ENCODE measurements at regions not wholly inside any gene's neighbourhood (a gene's known extent, or its start where the extent isn't known, plus 50 kb on each side); places are given as distances from the start of the nearest gene placed in this dataset.

DNA sequence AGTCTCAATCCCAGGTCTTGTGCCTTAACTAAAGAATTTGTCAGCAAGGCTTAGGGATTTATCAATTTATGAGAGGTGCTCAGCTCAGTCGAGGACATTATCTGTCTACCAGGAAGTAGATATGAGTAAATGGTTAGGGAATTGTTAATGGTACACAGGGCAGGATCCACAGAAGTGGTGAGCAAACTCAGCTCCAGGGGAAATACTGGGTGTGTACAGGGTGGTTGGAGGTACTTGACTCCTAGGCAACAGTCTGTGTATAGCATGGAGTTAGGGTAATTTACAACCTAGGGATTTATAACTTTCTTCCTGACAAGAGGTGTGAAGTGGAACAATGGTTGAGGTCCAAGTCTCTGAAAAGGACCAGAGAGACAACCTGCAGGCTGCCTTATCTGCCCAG lies 123.4 kb upstream of the OR9Q1 start:
- no peaks in the 10 kb centered on the region for H3K4me1 ChIP-seq (ENCODE audit: control insufficient read depth in 4 of 4, insufficient read depth in 4 of 4, low read length in 3 of 4)

DNA sequence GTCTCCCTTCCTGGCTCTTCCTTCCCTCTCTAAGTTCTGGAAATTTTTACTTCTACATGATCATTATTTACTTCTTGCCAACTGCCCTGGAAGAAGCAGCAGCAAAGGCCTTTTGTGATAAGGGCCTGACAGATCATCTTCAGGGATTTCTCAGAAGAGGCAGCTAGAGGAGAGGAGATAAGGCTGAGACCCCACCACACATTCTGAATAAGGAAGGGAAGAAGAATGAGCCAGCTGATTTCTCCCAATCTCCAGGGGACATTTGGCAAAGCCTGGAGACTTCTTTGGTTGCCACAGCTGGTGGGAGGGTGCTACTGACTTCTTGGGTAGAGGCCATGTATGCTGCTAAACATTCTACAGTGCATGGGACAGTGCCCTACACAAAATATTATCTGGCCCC lies 122.4 kb upstream of the OR9Q1 start:
- H3K36me3 ChIP-seq (ENCODE audit: control insufficient read depth in 4 of 4, insufficient read depth in 3 of 4, low read depth in 1 of 4, low read length in 3 of 4) = no peaks in the 10 kb centered on the region
- no peak for DNase-seq (ENCODE audit: low spot score)
- no peak overlapping the region for H3K9ac ChIP-seq (ENCODE audit: low read depth in 1 of 2, low read length in 2 of 2)
- H3K27me3 ChIP-seq (ENCODE audit: control insufficient read depth in 4 of 4, insufficient read depth in 4 of 4, low read length in 3 of 4) = peaks cover 0 to 2% (median 0%) of the 10 kb centered on the region in 4 donors
- no peak overlapping the region for H3K4me3 ChIP-seq (ENCODE audit: low read depth in 1 of 3, low read length in 3 of 3)
- H3K9me3 ChIP-seq (ENCODE audit: control insufficient read depth in 4 of 4, low read length in 3 of 4) = peaks cover 0 to 3% (median under 1%) of the 10 kb centered on the region in 4 donors
- H3K27ac ChIP-seq (ENCODE audit: low read depth in 1 of 2, low read length in 2 of 2) = no peak overlapping the region
- no peaks in the 10 kb centered on the region for H3K4me1 ChIP-seq (ENCODE audit: control insufficient read depth in 4 of 4, insufficient read depth in 4 of 4, low read length in 3 of 4)
- TF ChIP-seq FOXA1 (IDR thresholded peaks at IDR 0.05) = no peak
- TF ChIP-seq, protein P1, sequence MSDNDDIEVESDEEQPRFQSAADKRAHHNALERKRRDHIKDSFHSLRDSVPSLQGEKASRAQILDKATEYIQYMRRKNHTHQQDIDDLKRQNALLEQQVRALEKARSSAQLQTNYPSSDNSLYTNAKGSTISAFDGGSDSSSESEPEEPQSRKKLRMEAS (IDR thresholded peaks at IDR 0.05) = no peak
- TF ChIP-seq JUND (IDR thresholded peaks at IDR 0.05) = no peak
- TF ChIP-seq EGR1 (IDR thresholded peaks at IDR 0.05; ENCODE audit: low read depth in 2 of 2) = no peak
- TF ChIP-seq, protein P2, sequence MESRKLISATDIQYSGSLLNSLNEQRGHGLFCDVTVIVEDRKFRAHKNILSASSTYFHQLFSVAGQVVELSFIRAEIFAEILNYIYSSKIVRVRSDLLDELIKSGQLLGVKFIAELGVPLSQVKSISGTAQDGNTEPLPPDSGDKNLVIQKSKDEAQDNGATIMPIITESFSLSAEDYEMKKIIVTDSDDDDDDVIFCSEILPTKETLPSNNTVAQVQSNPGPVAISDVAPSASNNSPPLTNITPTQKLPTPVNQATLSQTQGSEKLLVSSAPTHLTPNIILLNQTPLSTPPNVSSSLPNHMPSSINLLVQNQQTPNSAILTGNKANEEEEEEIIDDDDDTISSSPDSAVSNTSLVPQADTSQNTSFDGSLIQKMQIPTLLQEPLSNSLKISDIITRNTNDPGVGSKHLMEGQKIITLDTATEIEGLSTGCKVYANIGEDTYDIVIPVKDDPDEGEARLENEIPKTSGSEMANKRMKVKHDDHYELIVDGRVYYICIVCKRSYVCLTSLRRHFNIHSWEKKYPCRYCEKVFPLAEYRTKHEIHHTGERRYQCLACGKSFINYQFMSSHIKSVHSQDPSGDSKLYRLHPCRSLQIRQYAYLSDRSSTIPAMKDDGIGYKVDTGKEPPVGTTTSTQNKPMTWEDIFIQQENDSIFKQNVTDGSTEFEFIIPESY (IDR thresholded peaks at IDR 0.05) = no peak

More for the DNA sequence above, 123.4 kb upstream of the OR9Q1 start:
- Histone ChIP-seq H3K27me3 (ENCODE audit: control insufficient read depth in 4 of 4, insufficient read depth in 4 of 4, low read length in 3 of 4) (peaks cover 0 to 2% (median 0%) of the 10 kb centered on the region in 4 donors), H3K27ac (ENCODE audit: low read depth in 1 of 2, low read length in 2 of 2) (no peak overlapping the region), H3K9me3 (ENCODE audit: control insufficient read depth in 4 of 4, low read length in 3 of 4) (peaks cover 0 to 4% (median 2%) of the 10 kb centered on the region in 4 donors), H3K4me3 (ENCODE audit: low read depth in 1 of 3, low read length in 3 of 3) (no peak overlapping the region), H3K36me3 (ENCODE audit: control insufficient read depth in 4 of 4, insufficient read depth in 3 of 4, low read depth in 1 of 4, low read length in 3 of 4) (no peaks in the 10 kb centered on the region), H3K9ac (ENCODE audit: low read depth in 1 of 2, low read length in 2 of 2) (no peak overlapping the region)
- WGBS = 38% methylated on average over 1 of the region's 1 CpG
- TF ChIP-seq SP1 (IDR thresholded peaks at IDR 0.05) (no peak), HNF4A (conservative IDR thresholded peaks at IDR 0.05) (no peak), GABPA (IDR thresholded peaks at IDR 0.05 in 1 of 2, conservative IDR thresholded peaks at IDR 0.05 in 1 of 2) (no peak), RAD21 (IDR thresholded peaks at IDR 0.05) (no peak), HNF4G (IDR thresholded peaks at IDR 0.05) (no peak), RXRA (IDR thresholded peaks at IDR 0.05) (no peak), TAF1 (conservative IDR thresholded peaks at IDR 0.05) (no peak), FOXA1 (IDR thresholded peaks at IDR 0.05) (no peak), NR2F2 (IDR thresholded peaks at IDR 0.05) (no peak), YY1 (IDR thresholded peaks at IDR 0.05) (no peak), FOXA2 (IDR thresholded peaks at IDR 0.05) (no peak), EGR1 (IDR thresholded peaks at IDR 0.05; ENCODE audit: low read depth in 2 of 2) (no peak), JUND (IDR thresholded peaks at IDR 0.05) (no peak)
- TF ChIP-seq, protein P2 (IDR thresholded peaks at IDR 0.05) = no peak
- TF ChIP-seq, protein P3, sequence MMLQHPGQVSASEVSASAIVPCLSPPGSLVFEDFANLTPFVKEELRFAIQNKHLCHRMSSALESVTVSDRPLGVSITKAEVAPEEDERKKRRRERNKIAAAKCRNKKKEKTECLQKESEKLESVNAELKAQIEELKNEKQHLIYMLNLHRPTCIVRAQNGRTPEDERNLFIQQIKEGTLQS (IDR thresholded peaks at IDR 0.05) = no peak
- TF ChIP-seq, protein P4, sequence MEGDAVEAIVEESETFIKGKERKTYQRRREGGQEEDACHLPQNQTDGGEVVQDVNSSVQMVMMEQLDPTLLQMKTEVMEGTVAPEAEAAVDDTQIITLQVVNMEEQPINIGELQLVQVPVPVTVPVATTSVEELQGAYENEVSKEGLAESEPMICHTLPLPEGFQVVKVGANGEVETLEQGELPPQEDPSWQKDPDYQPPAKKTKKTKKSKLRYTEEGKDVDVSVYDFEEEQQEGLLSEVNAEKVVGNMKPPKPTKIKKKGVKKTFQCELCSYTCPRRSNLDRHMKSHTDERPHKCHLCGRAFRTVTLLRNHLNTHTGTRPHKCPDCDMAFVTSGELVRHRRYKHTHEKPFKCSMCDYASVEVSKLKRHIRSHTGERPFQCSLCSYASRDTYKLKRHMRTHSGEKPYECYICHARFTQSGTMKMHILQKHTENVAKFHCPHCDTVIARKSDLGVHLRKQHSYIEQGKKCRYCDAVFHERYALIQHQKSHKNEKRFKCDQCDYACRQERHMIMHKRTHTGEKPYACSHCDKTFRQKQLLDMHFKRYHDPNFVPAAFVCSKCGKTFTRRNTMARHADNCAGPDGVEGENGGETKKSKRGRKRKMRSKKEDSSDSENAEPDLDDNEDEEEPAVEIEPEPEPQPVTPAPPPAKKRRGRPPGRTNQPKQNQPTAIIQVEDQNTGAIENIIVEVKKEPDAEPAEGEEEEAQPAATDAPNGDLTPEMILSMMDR (IDR thresholded peaks at IDR 0.05; ENCODE audit: low read depth, low read length, missing input control) = no peak
- TF ChIP-seq, protein P1 (IDR thresholded peaks at IDR 0.05) = no peak
- TF ChIP-seq, protein P5, sequence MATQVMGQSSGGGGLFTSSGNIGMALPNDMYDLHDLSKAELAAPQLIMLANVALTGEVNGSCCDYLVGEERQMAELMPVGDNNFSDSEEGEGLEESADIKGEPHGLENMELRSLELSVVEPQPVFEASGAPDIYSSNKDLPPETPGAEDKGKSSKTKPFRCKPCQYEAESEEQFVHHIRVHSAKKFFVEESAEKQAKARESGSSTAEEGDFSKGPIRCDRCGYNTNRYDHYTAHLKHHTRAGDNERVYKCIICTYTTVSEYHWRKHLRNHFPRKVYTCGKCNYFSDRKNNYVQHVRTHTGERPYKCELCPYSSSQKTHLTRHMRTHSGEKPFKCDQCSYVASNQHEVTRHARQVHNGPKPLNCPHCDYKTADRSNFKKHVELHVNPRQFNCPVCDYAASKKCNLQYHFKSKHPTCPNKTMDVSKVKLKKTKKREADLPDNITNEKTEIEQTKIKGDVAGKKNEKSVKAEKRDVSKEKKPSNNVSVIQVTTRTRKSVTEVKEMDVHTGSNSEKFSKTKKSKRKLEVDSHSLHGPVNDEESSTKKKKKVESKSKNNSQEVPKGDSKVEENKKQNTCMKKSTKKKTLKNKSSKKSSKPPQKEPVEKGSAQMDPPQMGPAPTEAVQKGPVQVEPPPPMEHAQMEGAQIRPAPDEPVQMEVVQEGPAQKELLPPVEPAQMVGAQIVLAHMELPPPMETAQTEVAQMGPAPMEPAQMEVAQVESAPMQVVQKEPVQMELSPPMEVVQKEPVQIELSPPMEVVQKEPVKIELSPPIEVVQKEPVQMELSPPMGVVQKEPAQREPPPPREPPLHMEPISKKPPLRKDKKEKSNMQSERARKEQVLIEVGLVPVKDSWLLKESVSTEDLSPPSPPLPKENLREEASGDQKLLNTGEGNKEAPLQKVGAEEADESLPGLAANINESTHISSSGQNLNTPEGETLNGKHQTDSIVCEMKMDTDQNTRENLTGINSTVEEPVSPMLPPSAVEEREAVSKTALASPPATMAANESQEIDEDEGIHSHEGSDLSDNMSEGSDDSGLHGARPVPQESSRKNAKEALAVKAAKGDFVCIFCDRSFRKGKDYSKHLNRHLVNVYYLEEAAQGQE (IDR thresholded peaks at IDR 0.05) = no peak
- DNase-seq (ENCODE audit: low spot score) = no peak

All from liver (tissue), 8 donors.